HL-60/S4 treated with phorbol 12-myristate 13-acetate at 8.2 ng/mL for 4 days and 3 days (cell line): ENCODE measurements at regions not wholly inside any gene's neighbourhood (a gene's known extent, or its start where the extent isn't known, plus 50 kb on each side); places are given as distances from the start of the nearest gene placed in this dataset.

Experiments used
- in situ Hi-C: fragments of 300-500 bp; cut with MboI; formaldehyde crosslinking; loops from 2 replicates; pipeline ENCODE4 v1.15.0; 2022; ENCODE audit warnings: low sequenced_read_pairs

GRCh38 chr5:128591598-128592455 lies 53.8 kb upstream of the FBN2 start:
- in situ Hi-C loops, result no loop called here

GRCh38 chr5:128596071-128596470 lies 58.0 kb upstream of the FBN2 start:
- in situ Hi-C loops, result no loop called here

GRCh38 chr5:128597156-128597555 lies 59.1 kb upstream of the FBN2 start:
- in situ Hi-C loops, result no loop called here

GRCh38 chr5:128613128-128613527 lies 75.1 kb upstream of the FBN2 start:
- in situ Hi-C loops, result no loop called here

GRCh38 chr5:128613766-128614165 lies 75.7 kb upstream of the FBN2 start:
- in situ Hi-C loops, result no loop called here

- in situ Hi-C loops, result no loop called here
Observed at GRCh38 chr5:128615578-128615977, 77.5 kb upstream of the FBN2 start.

GRCh38 chr5:128626536-128627090 lies 88.6 kb upstream of the FBN2 start:
- in situ Hi-C loops, result no loop called here

- in situ Hi-C loops, result no loop called here
Observed at GRCh38 chr5:128627939-128628338, 89.9 kb upstream of the FBN2 start.

- in situ Hi-C loops, result no loop called here
Observed at GRCh38 chr5:128629157-128629556, 91.1 kb upstream of the FBN2 start.

GRCh38 chr5:128630121-128630520 lies 92.1 kb upstream of the FBN2 start:
- in situ Hi-C loops, result no loop called here

- in situ Hi-C loops, result no loop called here
Observed at GRCh38 chr5:128631771-128632170, 93.7 kb upstream of the FBN2 start.

- in situ Hi-C loops, result no loop called here
Observed at GRCh38 chr5:128632264-128632663, 94.2 kb upstream of the FBN2 start.

GRCh38 chr5:128633901-128634300 lies 95.9 kb upstream of the FBN2 start:
- in situ Hi-C loops, result no loop called here

- in situ Hi-C loops, result no loop called here
Observed at GRCh38 chr5:128635379-128635778, 97.3 kb upstream of the FBN2 start.

- in situ Hi-C loops, result no loop called here
Observed at GRCh38 chr5:128636361-128636760, 98.3 kb upstream of the FBN2 start.

- in situ Hi-C loops, result no loop called here
Observed at GRCh38 chr5:128637031-128637430, 99.0 kb upstream of the FBN2 start.

- in situ Hi-C loops, result no loop called here
Observed at GRCh38 chr5:128641861-128642260, 103.8 kb upstream of the FBN2 start.

- in situ Hi-C loops, result no loop called here
Observed at GRCh38 chr5:128644863-128645262, 106.8 kb upstream of the FBN2 start.

- in situ Hi-C loops, result no loop called here
Observed at GRCh38 chr5:128645581-128645980, 107.5 kb upstream of the FBN2 start.

GRCh38 chr5:128646176-128646575 lies 108.1 kb upstream of the FBN2 start:
- in situ Hi-C loops, result no loop called here

- in situ Hi-C loops, result no loop called here
Observed at GRCh38 chr5:128649192-128649591, 111.1 kb upstream of the FBN2 start.

- in situ Hi-C loops, result no loop called here
Observed at GRCh38 chr5:128662997-128663396, 125.0 kb upstream of the FBN2 start.
